H4 (cell line): ENCODE measurements at regions not wholly inside any gene's neighbourhood (a gene's known extent, or its start where the extent isn't known, plus 50 kb on each side); places are given as distances from the start of the nearest gene placed in this dataset.
"Not testable (repeated sequence)": the region's sequence is repeated elsewhere in the genome, so short reads cannot be mapped to it uniquely, and the experiment has no call there.

Source experiments
- DNase-seq: peaks from one replicate; pipeline ENCODE4 v3.0.0-alpha.2; 2015; ENCODE audit warnings: low spot score

GRCh38 chr22:23500508-23501260 lies 79.4 kb downstream of the IGLL1 start:
- no peak for DNase-seq

DNA sequence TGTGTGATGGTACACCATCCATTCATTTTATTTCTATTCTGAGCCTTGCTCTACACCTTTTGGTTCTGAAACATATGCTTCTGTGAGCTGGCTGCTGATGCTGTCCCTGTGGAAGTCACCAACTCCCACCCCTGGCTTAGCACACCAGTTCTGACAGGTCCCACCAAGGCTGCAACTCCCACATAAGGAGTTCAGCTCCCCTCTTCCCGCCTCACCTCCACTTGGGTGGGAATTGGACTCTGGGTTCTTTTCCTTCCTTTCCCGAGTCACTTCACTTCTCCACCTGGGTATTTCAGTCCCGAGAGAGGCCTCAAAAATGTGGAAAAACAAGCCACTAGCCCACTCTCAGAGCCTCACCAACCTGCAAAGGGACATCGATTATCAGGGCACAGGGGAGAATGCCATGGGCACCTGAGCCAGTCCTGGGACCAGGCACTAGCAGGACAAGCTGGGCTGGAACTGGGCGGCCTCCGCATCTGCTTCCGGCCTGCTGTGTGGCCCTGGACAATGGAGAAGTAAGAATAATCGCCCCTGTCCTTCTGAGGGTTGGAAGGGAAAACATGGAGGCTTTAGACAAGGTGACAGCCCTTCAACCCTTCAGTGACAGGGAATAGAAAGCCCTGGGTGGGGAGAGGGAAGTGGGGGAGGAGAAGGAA lies 80.1 kb downstream of the IGLL1 start:
- DNase-seq: no peak

- no peak for DNase-seq
Observed at GRCh38 chr22:23498811-23499798, 81.0 kb downstream of the IGLL1 start.

GRCh38 chr22:23497889-23498288 lies 82.2 kb downstream of the IGLL1 start:
- DNase-seq: not testable (repeated sequence)

DNA sequence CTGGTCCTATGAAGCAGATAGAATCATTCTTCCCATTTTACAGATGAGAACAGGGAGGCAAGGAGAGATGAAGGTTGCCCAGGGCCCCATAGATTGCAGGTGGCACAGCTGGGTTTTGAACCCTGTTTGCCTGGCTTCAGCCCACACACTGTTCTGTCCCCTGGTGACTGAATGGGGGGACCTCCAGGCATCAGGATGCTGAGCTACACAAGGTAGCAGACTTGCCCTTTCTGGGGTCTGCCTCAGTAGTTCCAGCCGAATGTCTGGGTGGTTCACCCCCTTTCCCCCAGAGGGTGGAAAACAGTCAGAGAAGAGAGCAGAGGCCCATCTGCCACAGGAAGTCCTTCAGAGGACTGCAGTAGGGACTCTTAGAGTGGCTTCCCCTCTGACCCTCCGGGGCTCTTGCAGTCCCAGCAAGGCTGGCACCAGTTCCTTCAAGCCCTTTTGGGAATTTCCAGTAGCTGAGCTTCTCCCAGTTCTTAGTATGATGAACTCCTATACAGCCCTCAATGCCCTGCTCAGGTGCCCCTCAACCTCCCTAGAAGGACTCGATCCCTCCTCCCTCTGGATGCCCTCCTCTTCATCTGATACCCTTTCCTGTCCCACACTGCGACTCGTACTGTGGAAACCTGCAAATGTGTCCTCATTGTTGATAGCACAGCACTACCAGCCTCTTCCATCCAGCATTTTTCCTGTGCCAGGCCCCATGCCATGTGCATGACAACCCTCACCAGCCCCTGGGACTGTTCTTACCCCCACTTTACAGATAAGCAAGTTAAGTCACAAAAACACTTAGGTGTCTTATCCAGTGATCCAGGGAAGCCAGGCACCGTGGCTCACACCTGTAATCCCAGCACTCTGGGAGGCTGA lies 82.8 kb downstream of the IGLL1 start:
- no peak for DNase-seq

- no peak for DNase-seq
Observed at GRCh38 chr22:23496445-23496833, 83.7 kb downstream of the IGLL1 start.

GRCh38 chr22:23495614-23496444 lies 84.3 kb downstream of the IGLL1 start:
- no peak for DNase-seq

DNA sequence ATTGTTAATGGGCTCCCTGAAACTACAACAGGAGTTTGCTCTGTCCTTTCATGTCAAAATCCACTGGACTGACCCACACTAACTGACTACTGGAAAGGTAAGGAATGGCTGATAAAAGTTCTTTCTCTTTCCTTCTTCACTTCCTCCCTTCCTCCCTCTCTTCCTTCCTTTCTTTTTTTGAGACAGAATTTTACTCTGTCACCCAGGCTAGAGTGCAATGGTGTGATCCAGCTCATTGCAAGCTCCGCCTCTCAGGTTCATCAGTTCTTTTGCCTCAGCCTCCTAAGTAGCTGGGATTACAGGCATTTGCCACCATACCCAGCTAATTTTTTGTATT lies 85.2 kb downstream of the IGLL1 start:
- DNase-seq: no peak

- no peak for DNase-seq
Observed at GRCh38 chr22:23485490-23485889, 94.6 kb downstream of the IGLL1 start.

GRCh38 chr22:23484651-23485050 lies 95.4 kb downstream of the IGLL1 start:
- no peak for DNase-seq

GRCh38 chr22:23481369-23481768 lies 98.7 kb downstream of the IGLL1 start:
- no peak for DNase-seq

DNA sequence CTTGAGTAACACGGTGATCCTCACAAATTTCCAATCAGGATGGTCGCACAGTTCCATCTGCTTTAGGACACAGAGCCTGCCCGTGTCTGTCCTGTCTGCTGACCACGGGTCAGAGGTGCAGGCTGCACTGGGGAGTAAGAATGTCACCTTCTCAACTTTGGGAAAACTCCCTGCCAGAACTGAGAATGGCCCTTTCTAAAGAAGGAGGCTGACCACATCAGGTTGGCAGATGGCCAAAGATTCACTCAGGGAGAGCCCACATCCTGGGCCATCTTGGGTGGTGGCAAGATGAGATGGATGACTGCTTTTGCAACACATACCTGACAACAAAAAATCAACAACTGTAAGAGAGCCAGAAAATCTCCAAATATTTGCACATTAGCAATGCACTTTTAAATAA lies 101.9 kb downstream of the IGLL1 start:
- peak; percentile 23 for DNase-seq

DNA sequence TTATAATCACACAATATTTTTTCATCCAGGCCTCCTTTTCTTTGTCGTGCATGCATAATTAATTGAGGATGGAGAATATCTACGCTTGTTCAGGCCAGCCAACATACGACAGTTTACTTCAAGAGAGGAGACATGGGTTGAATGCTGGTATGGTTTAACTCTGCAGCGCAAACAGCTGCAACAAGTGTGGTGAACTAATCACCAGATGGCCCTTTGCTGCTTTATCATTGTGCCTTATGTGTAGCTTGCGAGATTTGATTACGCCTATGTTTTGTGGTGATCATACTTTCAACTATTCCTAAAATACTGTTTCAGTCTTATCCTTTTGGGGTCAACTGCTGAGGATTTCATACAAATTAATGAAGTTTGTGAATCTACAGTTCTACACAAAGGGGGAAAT lies 105.6 kb downstream of the IGLL1 start:
- not testable (repeated sequence) for DNase-seq

GRCh38 chr22:23473901-23474300 lies 106.2 kb downstream of the IGLL1 start:
- DNase-seq: no peak

GRCh38 chr22:23472376-23472775 lies 107.7 kb downstream of the IGLL1 start:
- DNase-seq: not testable (repeated sequence)

- DNase-seq: no peak
Observed at GRCh38 chr22:23471698-23472097, 108.4 kb downstream of the IGLL1 start.

GRCh38 chr22:23470811-23471389 lies 109.2 kb downstream of the IGLL1 start:
- no peak for DNase-seq

DNA sequence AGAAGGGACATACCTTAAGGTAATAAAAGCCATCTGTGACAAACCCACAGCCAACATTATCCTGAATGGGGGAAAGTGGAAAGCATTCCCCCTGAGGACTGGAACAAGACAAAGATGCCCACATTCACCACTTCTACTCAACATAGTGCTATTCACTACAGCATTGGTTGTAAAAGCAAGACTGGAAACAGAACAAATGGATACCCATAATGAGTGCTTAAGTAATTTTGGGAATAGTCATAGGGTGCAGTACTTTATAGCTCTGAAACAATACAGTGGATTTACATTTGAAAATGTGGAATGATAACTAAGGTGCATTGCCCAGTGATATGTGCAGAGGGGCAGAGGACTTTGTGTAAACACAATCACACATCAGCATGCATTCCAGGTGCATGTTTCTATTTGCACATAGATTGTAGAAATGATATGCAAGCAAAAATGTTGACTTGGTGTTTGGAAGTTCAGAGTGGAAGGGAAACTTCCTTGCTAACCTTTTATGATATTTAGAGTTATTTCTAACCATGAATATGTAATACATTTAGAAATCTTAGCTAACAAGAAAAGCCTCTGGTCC lies 112.3 kb downstream of the IGLL1 start:
- no peak for DNase-seq

GRCh38 chr22:23466351-23466750 lies 113.7 kb downstream of the IGLL1 start:
- DNase-seq: no peak

DNA sequence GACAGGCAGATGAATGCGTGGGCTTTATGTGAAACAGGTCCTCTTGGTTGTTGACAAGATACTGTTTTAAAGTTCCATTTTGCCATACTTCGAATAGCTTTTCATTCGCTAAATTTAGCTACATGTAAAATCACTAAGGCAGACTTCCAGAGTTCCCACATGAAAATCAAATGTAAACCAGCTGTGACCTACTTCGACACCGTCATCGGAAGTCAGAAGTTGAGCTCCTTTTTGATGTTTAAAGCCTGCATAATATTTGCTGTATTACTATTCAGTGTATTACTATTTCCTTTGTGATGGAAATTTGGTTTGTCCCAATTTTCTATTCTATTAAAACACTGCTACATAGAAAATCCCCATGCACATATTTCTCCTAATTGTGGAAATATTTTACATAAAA lies 115.3 kb downstream of the IGLL1 start:
- DNase-seq: not testable (repeated sequence)
